ENCODE measurements at regions not wholly inside any gene's neighbourhood (a gene's known extent, or its start where the extent isn't known, plus 50 kb on each side); places are given as distances from the start of the nearest gene placed in this dataset.

GRCh38 chr20:39699166-39699725 is 737.1 kb downstream of the DHX35 start:
- no peak for TF ChIP-seq REST (IDR thresholded peaks at IDR 0.05; ENCODE audit: insufficient replicate concordance, low read depth)
- TF ChIP-seq CTCF (IDR thresholded peaks at IDR 0.05; ENCODE audit: insufficient read depth, low read length), result no peak
- no peak for TF ChIP-seq POLR2AphosphoS5 (IDR thresholded peaks at IDR 0.05; ENCODE audit: low read depth)
- no peak for TF ChIP-seq GABPA (IDR thresholded peaks at IDR 0.05; ENCODE audit: low read depth)
- TF ChIP-seq SPI1 (IDR thresholded peaks at IDR 0.05; ENCODE audit: borderline replicate concordance, low read depth), result no peak
- Histone ChIP-seq H3K27ac (replicated peaks) (no peak overlapping the region), H3K4me3 (replicated peaks; ENCODE audit: insufficient read depth, low read length) (no peak overlapping the region), H3K27me3 (ENCODE audit: insufficient read depth, poor library complexity, severe bottlenecking) (no peaks in the 10 kb centered on the region)
- DNase-seq (ENCODE audit: low read depth in 1 of 2, low spot score in 1 of 2), result no peak

- H3K27ac ChIP-seq (replicated peaks), result no peak overlapping the region
- H3K27me3 ChIP-seq (ENCODE audit: insufficient read depth, poor library complexity, severe bottlenecking), result no peaks in the 10 kb centered on the region
- no peak overlapping the region for H3K4me3 ChIP-seq (replicated peaks; ENCODE audit: insufficient read depth, low read length)
- no peak for DNase-seq (ENCODE audit: low read depth in 1 of 2, low spot score in 1 of 2)
- TF ChIP-seq REST (IDR thresholded peaks at IDR 0.05; ENCODE audit: insufficient replicate concordance, low read depth) (no peak), POLR2AphosphoS5 (IDR thresholded peaks at IDR 0.05; ENCODE audit: low read depth) (no peak), SPI1 (IDR thresholded peaks at IDR 0.05; ENCODE audit: borderline replicate concordance, low read depth) (no peak), GABPA (IDR thresholded peaks at IDR 0.05; ENCODE audit: low read depth) (no peak), CTCF (IDR thresholded peaks at IDR 0.05; ENCODE audit: insufficient read depth, low read length) (no peak)
These were observed 736.6 kb downstream of the DHX35 start for GRCh38 chr20:39698752-39699151.

- Histone ChIP-seq H3K27me3 (ENCODE audit: insufficient read depth, poor library complexity, severe bottlenecking) (no peaks in the 10 kb centered on the region), H3K4me3 (replicated peaks; ENCODE audit: insufficient read depth, low read length) (no peak overlapping the region), H3K27ac (replicated peaks) (no peak overlapping the region)
- TF ChIP-seq REST (IDR thresholded peaks at IDR 0.05; ENCODE audit: insufficient replicate concordance, low read depth) (no peak), POLR2AphosphoS5 (IDR thresholded peaks at IDR 0.05; ENCODE audit: low read depth) (no peak), GABPA (IDR thresholded peaks at IDR 0.05; ENCODE audit: low read depth) (no peak), SPI1 (IDR thresholded peaks at IDR 0.05; ENCODE audit: borderline replicate concordance, low read depth) (no peak), CTCF (IDR thresholded peaks at IDR 0.05; ENCODE audit: insufficient read depth, low read length) (no peak)
- no peak for DNase-seq (ENCODE audit: low read depth in 1 of 2, low spot score in 1 of 2)
These were observed 729.2 kb downstream of the DHX35 start for GRCh38 chr20:39691151-39691862.
